HepG2 (cell line): ENCODE measurements at regions not wholly inside any gene's neighbourhood (a gene's known extent, or its start where the extent isn't known, plus 50 kb on each side); places are given as distances from the start of the nearest gene placed in this dataset.

ENCODE experiments used
- CC2D1A ChIP-seq: sonication (generic); formaldehyde crosslinking; IDR thresholded peaks from 2 replicates; pipeline ENCODE4 v1.8.1; 2023; ENCODE audit warnings: mild to moderate bottlenecking, missing genetic modification reagents
- CTCF ChIP-seq: sonication (generic); formaldehyde crosslinking; IDR thresholded peaks from 2 replicates; pipeline ENCODE4 v1.5.0; 2020; ENCODE audit warnings: mild to moderate bottlenecking, missing genetic modification reagents, moderate library complexity
- ZNF124 ChIP-seq: sonication (generic); formaldehyde crosslinking; IDR thresholded peaks from 2 replicates; pipeline ENCODE4 v1.4.0; 2020; ENCODE audit warnings: missing genetic modification reagents
- ZNF891 ChIP-seq: sonication (generic); formaldehyde crosslinking; IDR thresholded peaks from 2 replicates; pipeline ENCODE4 v1.5.0; 2020; ENCODE audit warnings: mild to moderate bottlenecking, missing genetic modification reagents

- TF ChIP-seq ZNF891 (CRISPR knock-in tag) (no peak), CTCF (CRISPR knock-in tag) (no peak), CC2D1A (CRISPR knock-in tag) (no peak), ZNF124 (CRISPR knock-in tag) (no peak)
Observed at GRCh38 chr4:104010722-104011121, 290.9 kb upstream of the TACR3 start.
